WI38 (cell line): ENCODE measurements at regions not wholly inside any gene's neighbourhood (a gene's known extent, or its start where the extent isn't known, plus 50 kb on each side); places are given as distances from the start of the nearest gene placed in this dataset.
"Not testable (repeated sequence)": the region's sequence is repeated elsewhere in the genome, so short reads cannot be mapped to it uniquely, and the experiment has no call there.

Experiments
- H3K4me3 ChIP-seq: 2 replicates; pipeline ENCODE4 v1.5.1; 2011; ENCODE audit warnings: low read depth, mild to moderate bottlenecking, control low read depth, low read length
- CTCF ChIP-seq: IDR thresholded peaks from 2 replicates; pipeline ENCODE4 v1.5.1; 2012; ENCODE audit warnings: low read depth, mild to moderate bottlenecking, control low read depth, low read length

GRCh38 chr5:155711882-155712281 lies 615.1 kb upstream of the SGCD start:
- TF ChIP-seq CTCF, result no peak
- H3K4me3 ChIP-seq, result no peak overlapping the region

- not testable (repeated sequence) for H3K4me3 ChIP-seq
These were observed 612.5 kb upstream of the SGCD start for GRCh38 chr5:155714435-155714834.

- no peak for TF ChIP-seq CTCF
- no peak overlapping the region for H3K4me3 ChIP-seq
These were observed 600.7 kb upstream of the SGCD start for GRCh38 chr5:155726267-155726666.

GRCh38 chr5:155727512-155728145 lies 599.3 kb upstream of the SGCD start:
- no peak for TF ChIP-seq CTCF
- peak overlapping the region; percentile 42 for H3K4me3 ChIP-seq

GRCh38 chr5:155728146-155728856 lies 598.7 kb upstream of the SGCD start:
- peak overlapping the region; percentile 42 for H3K4me3 ChIP-seq
- TF ChIP-seq CTCF, result no peak

- peak overlapping the region; percentile 42 for H3K4me3 ChIP-seq
- no peak for TF ChIP-seq CTCF
These were observed 597.9 kb upstream of the SGCD start for GRCh38 chr5:155728857-155729683.

- no peak for TF ChIP-seq CTCF
- no peak overlapping the region for H3K4me3 ChIP-seq
These were observed 597.3 kb upstream of the SGCD start for GRCh38 chr5:155729684-155730059.
